CD4-positive, alpha-beta T cell treated with Interferon gamma for 1 hour (primary cell): ENCODE measurements at regions not wholly inside any gene's neighbourhood (a gene's known extent, or its start where the extent isn't known, plus 50 kb on each side); places are given as distances from the start of the nearest gene placed in this dataset.

ENCODE experiments used
- DNase-seq: peaks from one replicate; pipeline ENCODE4 v3.0.0-alpha.2; 2020

- no peak for DNase-seq
These were observed 147.4 kb downstream of the RASSF9 start for GRCh38 chr12:85688837-85689236.

DNA sequence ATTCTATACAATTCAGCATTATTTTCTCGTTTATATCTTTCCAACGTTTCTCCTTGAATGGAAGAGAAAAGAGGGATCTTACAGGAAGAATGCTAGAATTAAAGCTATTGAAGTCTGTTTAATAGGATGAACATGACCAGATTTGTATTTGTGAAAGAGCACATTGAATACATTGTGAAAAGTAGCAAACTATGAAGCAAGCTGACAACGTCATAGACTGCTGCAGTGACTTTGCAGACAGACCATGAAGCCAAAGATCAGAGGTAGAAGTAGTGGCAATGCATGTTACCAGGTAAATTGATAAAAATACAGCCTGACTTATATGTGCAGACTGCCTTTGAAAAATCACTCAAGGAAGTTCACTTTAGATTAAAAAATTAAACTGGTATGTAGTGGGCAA, 146.1 kb downstream of the RASSF9 start:
- no peak for DNase-seq

- DNase-seq: no peak
These were observed 143.0 kb downstream of the RASSF9 start for GRCh38 chr12:85693093-85693665.

GRCh38 chr12:85695097-85695715, 141.0 kb downstream of the RASSF9 start:
- DNase-seq: no peak

- DNase-seq: no peak
These were observed 139.2 kb downstream of the RASSF9 start for GRCh38 chr12:85697003-85697402.

DNA sequence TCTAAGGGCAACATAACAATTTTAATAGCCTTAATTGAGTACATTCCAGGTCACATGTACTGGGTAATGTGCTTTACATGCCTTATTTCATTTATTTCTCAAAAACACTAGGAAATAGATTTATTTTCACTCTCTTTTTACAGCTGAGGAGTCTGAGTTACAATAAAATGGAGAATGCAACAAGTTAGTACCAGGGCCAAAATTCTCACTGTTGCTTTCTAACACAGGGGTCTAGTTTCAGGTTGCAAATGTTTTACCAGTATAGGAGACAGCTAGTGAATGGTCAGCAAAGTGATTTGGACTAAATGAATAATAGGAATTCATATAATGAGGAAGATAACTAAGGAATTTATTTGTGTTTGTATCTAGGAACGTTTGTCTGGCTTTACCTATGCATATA, 137.3 kb downstream of the RASSF9 start:
- DNase-seq: no peak

GRCh38 chr12:85708775-85709174, 127.4 kb downstream of the RASSF9 start:
- no peak for DNase-seq

GRCh38 chr12:85711735-85712390, 124.3 kb downstream of the RASSF9 start:
- DNase-seq: no peak

- no peak for DNase-seq
These were observed 122.8 kb downstream of the RASSF9 start for GRCh38 chr12:85713373-85713772.

DNA sequence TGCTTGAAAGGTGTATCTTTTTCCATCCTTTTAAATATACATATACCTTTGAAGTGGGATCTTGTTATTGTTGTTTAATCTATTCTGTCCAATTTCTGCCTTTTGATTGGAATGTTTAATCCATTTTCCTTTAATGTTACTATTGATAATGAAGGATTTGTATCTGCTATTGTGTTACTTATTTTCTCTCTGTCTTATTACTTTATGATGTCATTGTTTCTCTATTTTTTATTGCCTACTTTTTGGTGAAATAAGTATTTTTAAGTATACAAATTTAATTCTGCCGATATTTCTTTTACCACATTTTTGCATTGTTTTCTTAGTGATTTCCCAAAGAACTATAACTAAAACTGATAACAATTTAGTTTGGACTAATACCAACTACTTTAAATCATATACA, 121.8 kb downstream of the RASSF9 start:
- no peak for DNase-seq

GRCh38 chr12:85720308-85721033, 115.7 kb downstream of the RASSF9 start:
- DNase-seq: no peak

- DNase-seq: no peak
These were observed 110.2 kb downstream of the RASSF9 start for GRCh38 chr12:85725991-85726390.

DNA sequence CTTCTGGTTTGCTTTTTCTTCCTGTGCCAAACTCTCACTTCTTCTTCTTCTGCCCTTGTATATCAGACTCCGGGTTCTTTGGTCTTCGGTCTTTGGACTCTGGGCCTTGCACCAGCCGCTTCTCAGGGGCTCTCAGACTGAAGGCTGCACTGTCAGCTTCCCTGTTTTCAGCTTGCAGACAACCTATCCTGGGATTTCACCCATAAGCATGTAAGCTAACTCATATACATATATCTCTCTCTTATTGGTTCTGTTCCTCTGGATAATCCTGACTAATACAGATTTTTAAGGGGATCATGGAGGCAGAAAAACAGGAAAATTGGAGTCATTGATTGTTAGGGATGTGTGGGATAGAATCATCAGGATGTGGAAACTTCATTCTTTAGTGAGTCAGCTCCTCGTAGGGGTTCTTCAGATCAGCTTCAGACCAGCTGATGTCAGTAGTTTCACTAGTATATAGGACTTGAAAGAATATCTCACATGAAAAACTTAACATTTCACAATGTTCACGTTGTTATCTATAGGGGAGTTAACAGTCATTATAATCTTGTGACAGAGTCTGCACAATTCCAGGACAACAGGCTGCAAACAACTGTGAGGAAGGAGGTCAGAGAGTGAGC, 102.9 kb downstream of the RASSF9 start:
- no peak for DNase-seq

- DNase-seq: no peak
These were observed 102.2 kb downstream of the RASSF9 start for GRCh38 chr12:85733984-85734383.

DNA sequence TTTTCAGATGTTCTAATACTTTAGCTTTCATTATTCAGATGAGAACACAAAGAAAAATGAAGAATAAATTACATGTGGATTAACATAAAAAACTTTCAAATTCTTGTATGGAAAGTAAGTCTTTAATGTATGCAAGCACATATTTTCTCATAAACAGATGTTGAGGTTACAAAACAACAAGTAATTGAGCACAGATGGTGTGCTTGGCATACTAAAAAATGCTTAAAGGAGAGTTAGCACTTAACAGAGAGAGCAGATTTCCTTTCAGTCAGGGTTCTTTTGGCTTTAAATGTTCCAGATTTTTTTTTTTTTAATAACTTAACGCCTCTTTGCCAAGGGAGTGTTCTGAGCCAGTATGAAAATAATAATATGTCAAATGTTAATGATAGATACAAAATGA, 96.0 kb downstream of the RASSF9 start:
- DNase-seq: no peak

- no peak for DNase-seq
These were observed 95.2 kb downstream of the RASSF9 start for GRCh38 chr12:85741046-85741445.

DNA sequence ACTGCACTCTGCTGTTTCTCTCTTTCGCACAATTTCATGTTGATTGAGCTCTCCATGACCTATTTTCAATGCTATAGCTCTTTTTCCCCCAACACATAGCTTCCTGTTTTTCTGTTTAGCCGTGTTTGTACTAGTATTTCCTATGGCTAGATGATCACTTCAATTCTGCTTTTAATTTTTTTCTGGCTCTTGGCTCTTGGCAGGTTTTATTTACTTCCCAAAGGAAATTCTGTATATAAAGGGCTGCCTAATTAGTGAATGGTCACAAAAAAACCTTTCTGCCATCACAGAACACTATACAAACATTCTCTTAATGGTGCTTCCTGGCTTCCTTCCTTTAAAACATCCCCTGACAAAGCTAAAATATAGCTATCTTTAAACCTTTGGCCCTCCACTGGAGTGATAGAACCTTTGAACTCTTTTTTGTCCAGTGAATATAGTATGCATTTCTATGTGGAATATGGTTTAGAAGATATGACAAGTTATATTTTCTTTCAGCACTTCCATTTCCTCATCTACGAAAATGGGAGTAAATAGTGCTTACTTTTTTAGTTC, 88.2 kb downstream of the RASSF9 start:
- no peak for DNase-seq
